ENCODE measurements at regions not wholly inside any gene's neighbourhood (a gene's known extent, or its start where the extent isn't known, plus 50 kb on each side); places are given as distances from the start of the nearest gene placed in this dataset.

DNA sequence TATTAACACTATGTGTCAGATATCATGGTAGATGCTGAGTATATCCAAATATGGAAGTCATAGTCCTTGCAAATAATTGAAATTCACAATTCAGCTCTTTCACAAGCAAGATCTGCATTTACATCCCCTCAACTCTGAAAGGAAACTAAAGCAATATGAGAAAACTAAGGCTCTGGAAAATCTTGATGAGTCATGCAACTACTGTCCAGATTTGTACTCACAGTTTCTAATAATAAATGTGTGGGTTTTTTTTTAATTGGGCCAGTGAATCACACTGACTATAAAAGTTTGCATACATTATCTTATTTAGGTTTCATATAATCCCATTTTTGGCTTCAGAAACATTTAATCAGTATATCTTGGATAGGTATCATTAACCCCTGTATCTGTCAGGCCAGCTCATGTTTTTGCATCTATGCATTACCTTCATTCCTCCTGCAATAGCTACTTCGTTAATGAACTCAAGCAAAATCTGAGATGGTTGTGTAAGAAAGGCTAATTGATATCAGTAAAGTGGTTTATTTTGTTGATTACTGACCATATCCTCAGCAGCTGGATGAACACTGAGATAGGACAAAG is 58.7 kb upstream of the PRR16 start:
- TF ChIP-seq, protein P1, sequence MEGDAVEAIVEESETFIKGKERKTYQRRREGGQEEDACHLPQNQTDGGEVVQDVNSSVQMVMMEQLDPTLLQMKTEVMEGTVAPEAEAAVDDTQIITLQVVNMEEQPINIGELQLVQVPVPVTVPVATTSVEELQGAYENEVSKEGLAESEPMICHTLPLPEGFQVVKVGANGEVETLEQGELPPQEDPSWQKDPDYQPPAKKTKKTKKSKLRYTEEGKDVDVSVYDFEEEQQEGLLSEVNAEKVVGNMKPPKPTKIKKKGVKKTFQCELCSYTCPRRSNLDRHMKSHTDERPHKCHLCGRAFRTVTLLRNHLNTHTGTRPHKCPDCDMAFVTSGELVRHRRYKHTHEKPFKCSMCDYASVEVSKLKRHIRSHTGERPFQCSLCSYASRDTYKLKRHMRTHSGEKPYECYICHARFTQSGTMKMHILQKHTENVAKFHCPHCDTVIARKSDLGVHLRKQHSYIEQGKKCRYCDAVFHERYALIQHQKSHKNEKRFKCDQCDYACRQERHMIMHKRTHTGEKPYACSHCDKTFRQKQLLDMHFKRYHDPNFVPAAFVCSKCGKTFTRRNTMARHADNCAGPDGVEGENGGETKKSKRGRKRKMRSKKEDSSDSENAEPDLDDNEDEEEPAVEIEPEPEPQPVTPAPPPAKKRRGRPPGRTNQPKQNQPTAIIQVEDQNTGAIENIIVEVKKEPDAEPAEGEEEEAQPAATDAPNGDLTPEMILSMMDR (IDR thresholded peaks at IDR 0.05): no peak
- TF ChIP-seq ZFX (IDR thresholded peaks at IDR 0.05; ENCODE audit: borderline replicate concordance): no peak

All from 22Rv1 (cell line).